K562 (cell line): ENCODE measurements at regions not wholly inside any gene's neighbourhood (a gene's known extent, or its start where the extent isn't known, plus 50 kb on each side); places are given as distances from the start of the nearest gene placed in this dataset.
"Not testable (repeated sequence)": the region's sequence is repeated elsewhere in the genome, so short reads cannot be mapped to it uniquely, and the experiment has no call there.

Experiments used
- ELF4 ChIP-seq: fragments of 450-650 bp; formaldehyde crosslinking; IDR thresholded peaks from 2 replicates; pipeline ENCODE4 v1.4.0; 2022; ENCODE audit warnings: missing genetic modification characterization
- FOS ChIP-seq: IDR thresholded peaks from 3 replicates; pipeline ENCODE4 v1.6.1; 2011; ENCODE audit not compliant: insufficient read length; ENCODE audit errors: extremely low read depth
- FOXM1 ChIP-seq, 2 experiments: fragments of 450-650 bp in 1 of 2; sonication (generic) in 1 of 2; formaldehyde crosslinking in 1 of 2; IDR thresholded peaks; 2 replicates each; pipeline versions ENCODE4 v1.6.1 to v1.9.0; 2017 to 2022; ENCODE audit warnings: low read depth in 2 of 2, mild to moderate bottlenecking in 2 of 2, missing genetic modification reagents in 1 of 2, moderate library complexity in 1 of 2
- HIVEP1 ChIP-seq: fragments of 250-450 bp; sonication (Bioruptor Pico); IDR thresholded peaks from 2 replicates; pipeline ENCODE4 v1.4.0; 2020; ENCODE audit warnings: mild to moderate bottlenecking
- MYBL2 ChIP-seq, 2 experiments: fragments of 450-650 bp in 1 of 2; sonication (generic) in 1 of 2; formaldehyde crosslinking in 1 of 2; IDR thresholded peaks; 2 replicates each; pipeline versions ENCODE4 v1.6.1 to v1.8.1; 2017 to 2022; ENCODE audit warnings: borderline replicate concordance in 1 of 2, inconsistent platforms in 1 of 2, low read depth in 1 of 2, mild to moderate bottlenecking in 1 of 2, missing genetic modification reagents in 1 of 2, moderate library complexity in 1 of 2
- ZNF174 ChIP-seq: fragments of 250-450 bp; sonication (Bioruptor Pico); IDR thresholded peaks from 2 replicates; pipeline ENCODE4 v1.4.0; 2020; ENCODE audit warnings: mild to moderate bottlenecking

DNA sequence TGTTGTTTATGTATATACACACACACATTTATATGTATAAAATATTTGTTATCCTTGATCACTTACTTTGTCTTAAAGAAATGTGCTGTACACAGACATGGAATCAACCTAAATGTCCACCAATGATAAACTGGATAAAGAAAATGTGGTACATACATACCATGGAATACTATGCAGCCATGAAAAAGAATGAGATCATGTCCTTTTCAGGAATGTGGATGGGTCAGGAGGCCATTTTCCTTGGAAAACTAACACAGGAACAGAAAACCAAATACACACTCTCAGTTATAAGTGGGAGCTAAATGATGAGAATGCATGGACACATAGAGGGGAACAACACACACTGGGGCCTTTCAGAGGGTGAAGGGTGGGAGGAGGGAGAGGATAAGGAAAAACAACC lies 534.7 kb downstream of the FLRT2 start:
- not testable (repeated sequence) for TF ChIP-seq ZNF174; MYBL2 (IDR thresholded peaks at IDR 0.05; ENCODE audit: low read depth); MYBL2 (CRISPR knock-in tag; IDR thresholded peaks at IDR 0.05; ENCODE audit: borderline replicate concordance); ELF4 (CRISPR knock-in tag); FOXM1 (IDR thresholded peaks at IDR 0.05; ENCODE audit: low read depth); FOXM1 (CRISPR knock-in tag; IDR thresholded peaks at IDR 0.05; ENCODE audit: low read depth); FOS; HIVEP1 (CRISPR knock-in tag)
